ENCODE measurements at regions not wholly inside any gene's neighbourhood (a gene's known extent, or its start where the extent isn't known, plus 50 kb on each side); places are given as distances from the start of the nearest gene placed in this dataset.

GRCh38 chr12:77354766-77355362 lies 289.5 kb upstream of the E2F7 start:
- no peak overlapping the region for H3K27ac ChIP-seq (ENCODE audit: low read depth, low read length)
- H3K23ac ChIP-seq (ENCODE audit: low read length), result no peak overlapping the region
- H3K4me1 ChIP-seq (ENCODE audit: control insufficient read depth in 1 of 2, insufficient read depth in 2 of 2, low read length in 2 of 2), result no peaks in the 10 kb centered on the region
- no peak overlapping the region for H2BK12ac ChIP-seq (ENCODE audit: low read length)
- no peaks in the 10 kb centered on the region for H3K27me3 ChIP-seq (ENCODE audit: insufficient read depth, low read length)
- H2BK120ac ChIP-seq (ENCODE audit: insufficient read depth, low read length, poor library complexity), result no peak overlapping the region
- H3K79me2 ChIP-seq (ENCODE audit: control insufficient read depth, insufficient read depth, low read length, poor library complexity), result no peaks in the 10 kb centered on the region
- H3K4me3 ChIP-seq (ENCODE audit: low read depth, low read length), result no peak overlapping the region
- no peak overlapping the region for H4K8ac ChIP-seq (ENCODE audit: low read depth, low read length)
- no peak overlapping the region for H3K9ac ChIP-seq (ENCODE audit: low read length)
- no peak overlapping the region for H3K14ac ChIP-seq (ENCODE audit: low read length)
- no peak overlapping the region for H2BK5ac ChIP-seq (ENCODE audit: low read depth, low read length, poor library complexity)
- no peak overlapping the region for H3K4me2 ChIP-seq (ENCODE audit: low read length)
- H3K79me1 ChIP-seq (ENCODE audit: low read length), result no peaks in the 10 kb centered on the region
- H2AFZ ChIP-seq (ENCODE audit: insufficient read depth, low read length, poor library complexity), result no peak overlapping the region
- no peak overlapping the region for H2AK5ac ChIP-seq (ENCODE audit: low read length)
- no peak overlapping the region for H4K12ac ChIP-seq (ENCODE audit: low read depth, low read length)
- H4K91ac ChIP-seq (ENCODE audit: low read depth, low read length), result no peak overlapping the region
- H3K4ac ChIP-seq (ENCODE audit: low read depth, low read length), result no peak overlapping the region
- H3K36me3 ChIP-seq (ENCODE audit: control insufficient read depth in 1 of 2, insufficient read depth in 2 of 2, low read length in 2 of 2), result no peaks in the 10 kb centered on the region
- DNase-seq, result no peak
- WGBS (ENCODE audit: extremely low coverage, insufficient coverage, insufficient read length), result no CpG with 5 or more reads among the region's 2 CpGs
- H3K18ac ChIP-seq (ENCODE audit: low read length), result no peak overlapping the region
- H3K9me3 ChIP-seq (ENCODE audit: insufficient read depth, low read depth, low read length), result no peaks in the 10 kb centered on the region

- H3K27ac ChIP-seq (ENCODE audit: low read depth, low read length), result no peak overlapping the region
- no peak overlapping the region for H3K18ac ChIP-seq (ENCODE audit: low read length)
- H3K79me1 ChIP-seq (ENCODE audit: low read length), result no peaks in the 10 kb centered on the region
- no peak overlapping the region for H4K12ac ChIP-seq (ENCODE audit: low read depth, low read length)
- H3K36me3 ChIP-seq (ENCODE audit: control insufficient read depth in 1 of 2, insufficient read depth in 2 of 2, low read length in 2 of 2), result no peaks in the 10 kb centered on the region
- H2AFZ ChIP-seq (ENCODE audit: insufficient read depth, low read length, poor library complexity), result no peak overlapping the region
- no peaks in the 10 kb centered on the region for H3K4me1 ChIP-seq (ENCODE audit: control insufficient read depth in 1 of 2, insufficient read depth in 2 of 2, low read length in 2 of 2)
- no peak overlapping the region for H2AK5ac ChIP-seq (ENCODE audit: low read length)
- H2BK12ac ChIP-seq (ENCODE audit: low read length), result no peak overlapping the region
- no peak overlapping the region for H2BK5ac ChIP-seq (ENCODE audit: low read depth, low read length, poor library complexity)
- H4K91ac ChIP-seq (ENCODE audit: low read depth, low read length), result no peak overlapping the region
- no peak overlapping the region for H3K4ac ChIP-seq (ENCODE audit: low read depth, low read length)
- no peak overlapping the region for H3K9ac ChIP-seq (ENCODE audit: low read length)
- no peak overlapping the region for H4K8ac ChIP-seq (ENCODE audit: low read depth, low read length)
- H3K14ac ChIP-seq (ENCODE audit: low read length), result no peak overlapping the region
- no CpG with 5 or more reads among the region's 1 CpG for WGBS (ENCODE audit: extremely low coverage, insufficient coverage, insufficient read length)
- no peak for DNase-seq
- H3K27me3 ChIP-seq (ENCODE audit: insufficient read depth, low read length), result no peaks in the 10 kb centered on the region
- no peak overlapping the region for H3K4me2 ChIP-seq (ENCODE audit: low read length)
- no peak overlapping the region for H3K23ac ChIP-seq (ENCODE audit: low read length)
- no peak overlapping the region for H2BK120ac ChIP-seq (ENCODE audit: insufficient read depth, low read length, poor library complexity)
- H3K9me3 ChIP-seq (ENCODE audit: insufficient read depth, low read depth, low read length), result no peaks in the 10 kb centered on the region
- H3K4me3 ChIP-seq (ENCODE audit: low read depth, low read length), result no peak overlapping the region
- no peaks in the 10 kb centered on the region for H3K79me2 ChIP-seq (ENCODE audit: control insufficient read depth, insufficient read depth, low read length, poor library complexity)
Observed at GRCh38 chr12:77352946-77353345, 287.6 kb upstream of the E2F7 start.

GRCh38 chr12:77351860-77352259 lies 286.5 kb upstream of the E2F7 start:
- Histone ChIP-seq H3K27me3 (ENCODE audit: insufficient read depth, low read length) (no peaks in the 10 kb centered on the region), H3K9ac (ENCODE audit: low read length) (no peak overlapping the region), H3K9me3 (ENCODE audit: insufficient read depth, low read depth, low read length) (no peaks in the 10 kb centered on the region), H4K12ac (ENCODE audit: low read depth, low read length) (no peak overlapping the region), H3K18ac (ENCODE audit: low read length) (no peak overlapping the region), H3K79me1 (ENCODE audit: low read length) (no peaks in the 10 kb centered on the region), H2BK12ac (ENCODE audit: low read length) (no peak overlapping the region), H4K8ac (ENCODE audit: low read depth, low read length) (no peak overlapping the region), H3K4me3 (ENCODE audit: low read depth, low read length) (no peak overlapping the region), H2BK5ac (ENCODE audit: low read depth, low read length, poor library complexity) (no peak overlapping the region), H3K4me2 (ENCODE audit: low read length) (no peak overlapping the region), H2AK5ac (ENCODE audit: low read length) (no peak overlapping the region), H2AFZ (ENCODE audit: insufficient read depth, low read length, poor library complexity) (no peak overlapping the region), H3K79me2 (ENCODE audit: control insufficient read depth, insufficient read depth, low read length, poor library complexity) (no peaks in the 10 kb centered on the region), H3K4ac (ENCODE audit: low read depth, low read length) (no peak overlapping the region), H3K27ac (ENCODE audit: low read depth, low read length) (no peak overlapping the region), H4K91ac (ENCODE audit: low read depth, low read length) (no peak overlapping the region), H3K23ac (ENCODE audit: low read length) (no peak overlapping the region), H3K36me3 (ENCODE audit: control insufficient read depth in 1 of 2, insufficient read depth in 2 of 2, low read length in 2 of 2) (no peaks in the 10 kb centered on the region), H3K14ac (ENCODE audit: low read length) (no peak overlapping the region), H2BK120ac (ENCODE audit: insufficient read depth, low read length, poor library complexity) (no peak overlapping the region), H3K4me1 (ENCODE audit: control insufficient read depth in 1 of 2, insufficient read depth in 2 of 2, low read length in 2 of 2) (no peaks in the 10 kb centered on the region)
- no peak for DNase-seq

- Histone ChIP-seq H2BK5ac (ENCODE audit: low read depth, low read length, poor library complexity) (no peak overlapping the region), H3K4me2 (ENCODE audit: low read length) (no peak overlapping the region), H3K4me3 (ENCODE audit: low read depth, low read length) (no peak overlapping the region), H3K79me2 (ENCODE audit: control insufficient read depth, insufficient read depth, low read length, poor library complexity) (no peaks in the 10 kb centered on the region), H3K79me1 (ENCODE audit: low read length) (no peaks in the 10 kb centered on the region), H3K9me3 (ENCODE audit: insufficient read depth, low read depth, low read length) (no peaks in the 10 kb centered on the region), H4K12ac (ENCODE audit: low read depth, low read length) (no peak overlapping the region), H4K91ac (ENCODE audit: low read depth, low read length) (no peak overlapping the region), H4K8ac (ENCODE audit: low read depth, low read length) (no peak overlapping the region), H2AFZ (ENCODE audit: insufficient read depth, low read length, poor library complexity) (no peak overlapping the region), H2BK12ac (ENCODE audit: low read length) (no peak overlapping the region), H3K27ac (ENCODE audit: low read depth, low read length) (no peak overlapping the region), H3K18ac (ENCODE audit: low read length) (no peak overlapping the region), H3K14ac (ENCODE audit: low read length) (no peak overlapping the region), H2BK120ac (ENCODE audit: insufficient read depth, low read length, poor library complexity) (no peak overlapping the region), H3K27me3 (ENCODE audit: insufficient read depth, low read length) (no peaks in the 10 kb centered on the region), H3K23ac (ENCODE audit: low read length) (no peak overlapping the region), H3K9ac (ENCODE audit: low read length) (no peak overlapping the region), H3K36me3 (ENCODE audit: control insufficient read depth in 1 of 2, insufficient read depth in 2 of 2, low read length in 2 of 2) (no peaks in the 10 kb centered on the region), H3K4ac (ENCODE audit: low read depth, low read length) (no peak overlapping the region), H2AK5ac (ENCODE audit: low read length) (no peak overlapping the region), H3K4me1 (ENCODE audit: control insufficient read depth in 1 of 2, insufficient read depth in 2 of 2, low read length in 2 of 2) (no peaks in the 10 kb centered on the region)
- no CpG with 5 or more reads among the region's 7 CpGs for WGBS (ENCODE audit: extremely low coverage, insufficient coverage, insufficient read length)
- DNase-seq, result no peak
Observed at GRCh38 chr12:77349689-77350370, 284.5 kb upstream of the E2F7 start.
